GM21360 (cell line): ENCODE measurements at regions not wholly inside any gene's neighbourhood (a gene's known extent, or its start where the extent isn't known, plus 50 kb on each side); places are given as distances from the start of the nearest gene placed in this dataset.
"Not testable (repeated sequence)": the region's sequence is repeated elsewhere in the genome, so short reads cannot be mapped to it uniquely, and the experiment has no call there.

Experiments
- ATAC-seq: cut with Tn5 transposase; IDR thresholded peaks from one replicate; pipeline ENCODE4 v1.9.1; 2021; ENCODE audit warnings: mild to moderate bottlenecking, moderate library complexity; ENCODE audit not compliant: unreplicated experiment

GRCh38 chr9:30125881-30126280 is 2258.6 kb upstream of the ACO1 start:
- ATAC-seq, result no peak

GRCh38 chr9:30127371-30127770 is 2257.1 kb upstream of the ACO1 start:
- ATAC-seq, result no peak

- ATAC-seq, result no peak
These were observed 2244.0 kb upstream of the ACO1 start for GRCh38 chr9:30140407-30140806.

GRCh38 chr9:30160570-30160969 is 2223.9 kb upstream of the ACO1 start:
- no peak for ATAC-seq

- no peak for ATAC-seq
These were observed 2212.2 kb upstream of the ACO1 start for GRCh38 chr9:30172206-30172605.

- no peak for ATAC-seq
These were observed 2205.8 kb upstream of the ACO1 start for GRCh38 chr9:30178610-30179009.

GRCh38 chr9:30193421-30193820 is 2191.0 kb upstream of the ACO1 start:
- ATAC-seq, result no peak

GRCh38 chr9:30196941-30197340 is 2187.5 kb upstream of the ACO1 start:
- ATAC-seq, result no peak

GRCh38 chr9:30197453-30197852 is 2187.0 kb upstream of the ACO1 start:
- ATAC-seq, result no peak

GRCh38 chr9:30197954-30198353 is 2186.5 kb upstream of the ACO1 start:
- ATAC-seq, result no peak

- ATAC-seq, result no peak
These were observed 2185.8 kb upstream of the ACO1 start for GRCh38 chr9:30198463-30199309.

GRCh38 chr9:30201024-30201423 is 2183.4 kb upstream of the ACO1 start:
- no peak for ATAC-seq

- ATAC-seq, result no peak
These were observed 2149.4 kb upstream of the ACO1 start for GRCh38 chr9:30235068-30235467.

- no peak for ATAC-seq
These were observed 2148.9 kb upstream of the ACO1 start for GRCh38 chr9:30235564-30235963.

GRCh38 chr9:30239878-30240277 is 2144.6 kb upstream of the ACO1 start:
- no peak for ATAC-seq

GRCh38 chr9:30243467-30243866 is 2141.0 kb upstream of the ACO1 start:
- ATAC-seq, result no peak

GRCh38 chr9:30244877-30245276 is 2139.6 kb upstream of the ACO1 start:
- no peak for ATAC-seq

- no peak for ATAC-seq
These were observed 2133.6 kb upstream of the ACO1 start for GRCh38 chr9:30250872-30251271.

- ATAC-seq, result no peak
These were observed 2126.3 kb upstream of the ACO1 start for GRCh38 chr9:30258094-30258493.

- ATAC-seq, result no peak
These were observed 2104.1 kb upstream of the ACO1 start for GRCh38 chr9:30280229-30280900.

GRCh38 chr9:30289435-30289834 is 2095.0 kb upstream of the ACO1 start:
- no peak for ATAC-seq

- ATAC-seq, result not testable (repeated sequence)
These were observed 2092.4 kb upstream of the ACO1 start for GRCh38 chr9:30292026-30292425.
